ENCODE measurements at regions not wholly inside any gene's neighbourhood (a gene's known extent, or its start where the extent isn't known, plus 50 kb on each side); places are given as distances from the start of the nearest gene placed in this dataset.

- TF ChIP-seq POLR2A (IDR thresholded peaks at IDR 0.05; ENCODE audit: low read depth) (no peak), EP300 (IDR thresholded peaks at IDR 0.05) (no peak), CTCF (IDR thresholded peaks at IDR 0.05) (no peak)
Measured at GRCh38 chr12:113537751-113538087, 66.0 kb upstream of the LHX5 start.

Data from esophagus muscularis mucosa (tissue), 4 donors.